ENCODE measurements at regions not wholly inside any gene's neighbourhood (a gene's known extent, or its start where the extent isn't known, plus 50 kb on each side); places are given as distances from the start of the nearest gene placed in this dataset.

DNA sequence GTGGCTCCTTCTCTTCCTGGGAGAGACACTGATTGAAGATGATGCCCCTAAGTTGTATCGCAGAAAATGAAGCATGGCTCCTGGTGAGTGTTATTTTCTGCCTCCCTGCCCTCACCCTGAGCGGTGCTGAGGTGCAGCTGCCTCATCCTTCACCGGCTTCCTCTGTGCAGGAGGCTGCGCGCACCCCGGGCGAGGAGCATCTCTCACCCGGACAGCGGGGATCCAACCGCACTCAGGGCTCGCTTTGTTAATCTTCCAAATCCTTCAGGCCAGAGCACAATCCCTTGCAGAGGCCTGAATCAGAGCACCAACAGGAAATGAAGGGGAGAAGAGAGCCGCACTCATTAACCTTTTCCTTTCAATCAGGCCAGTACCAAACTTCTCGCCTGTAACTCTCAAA, 910.3 kb downstream of the CCSER2 start:
- H3K36me3 ChIP-seq, result no peaks in the 10 kb centered on the region
- H3K27me3 ChIP-seq, result no peaks in the 10 kb centered on the region
- ATAC-seq, result no peak
- no peaks in the 10 kb centered on the region for H3K9me3 ChIP-seq
- H3K4me1 ChIP-seq, result no peaks in the 10 kb centered on the region
- no peak overlapping the region for H3K4me3 ChIP-seq
- TF ChIP-seq POLR2A (IDR thresholded peaks at IDR 0.05) (no peak), CTCF (IDR thresholded peaks at IDR 0.05 in 4 of 5, conservative IDR thresholded peaks at IDR 0.05 in 1 of 5) (no peak)
- no peak overlapping the region for H3K27ac ChIP-seq
- intact Hi-C loops (cut with DNase I; ENCODE audit: low total_unique reads) (no loop called here), in situ Hi-C loops (cut with MboI; ENCODE audit: low sequenced_read_pairs in 4 of 4) (no loop called here)
- no peak for DNase-seq

GRCh38 chr10:85250304-85250703, 921.9 kb downstream of the CCSER2 start:
- Histone ChIP-seq H3K36me3 (no peaks in the 10 kb centered on the region), H3K4me3 (no peak overlapping the region), H3K27ac (no peak overlapping the region), H3K27me3 (no peaks in the 10 kb centered on the region), H3K4me1 (no peaks in the 10 kb centered on the region), H3K9me3 (no peaks in the 10 kb centered on the region)
- TF ChIP-seq POLR2A (IDR thresholded peaks at IDR 0.05) (no peak), CTCF (IDR thresholded peaks at IDR 0.05 in 4 of 5, conservative IDR thresholded peaks at IDR 0.05 in 1 of 5) (no peak)
- intact Hi-C loops (cut with DNase I; ENCODE audit: low total_unique reads), result no loop called here
- in situ Hi-C loops (cut with MboI; ENCODE audit: low sequenced_read_pairs in 4 of 4), result no loop called here
- DNase-seq (no peak), ATAC-seq (no peak)

DNA sequence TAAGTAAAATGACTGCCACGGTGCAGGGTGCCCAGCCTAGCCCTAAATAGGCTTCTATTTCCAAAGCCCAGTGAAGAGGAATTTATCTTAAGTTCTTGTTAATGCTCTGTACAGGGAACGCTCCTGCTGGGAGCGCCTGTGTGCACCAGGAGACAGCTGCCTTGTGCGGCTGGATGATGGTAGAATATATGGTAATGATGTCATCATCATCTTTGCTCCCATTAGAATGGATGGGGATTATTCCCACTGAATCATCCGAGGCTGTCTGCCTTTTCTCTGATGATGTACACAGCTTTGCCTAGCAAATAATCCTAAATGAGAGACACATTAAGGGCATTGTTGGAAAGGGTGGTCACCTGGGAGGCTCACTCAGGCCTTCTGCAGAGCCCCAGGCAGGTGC, 928.1 kb downstream of the CCSER2 start:
- no peak for DNase-seq
- intact Hi-C loops (cut with DNase I; ENCODE audit: low total_unique reads), result no loop called here
- no peak for ATAC-seq
- Histone ChIP-seq H3K27ac (no peak overlapping the region), H3K4me1 (no peaks in the 10 kb centered on the region), H3K36me3 (no peaks in the 10 kb centered on the region), H3K4me3 (no peak overlapping the region), H3K9me3 (no peaks in the 10 kb centered on the region), H3K27me3 (no peaks in the 10 kb centered on the region)
- in situ Hi-C loops (cut with MboI; ENCODE audit: low sequenced_read_pairs in 4 of 4), result no loop called here
- no peak for TF ChIP-seq CTCF (IDR thresholded peaks at IDR 0.05 in 4 of 5, conservative IDR thresholded peaks at IDR 0.05 in 1 of 5)
- TF ChIP-seq POLR2A (IDR thresholded peaks at IDR 0.05), result no peak

DNA sequence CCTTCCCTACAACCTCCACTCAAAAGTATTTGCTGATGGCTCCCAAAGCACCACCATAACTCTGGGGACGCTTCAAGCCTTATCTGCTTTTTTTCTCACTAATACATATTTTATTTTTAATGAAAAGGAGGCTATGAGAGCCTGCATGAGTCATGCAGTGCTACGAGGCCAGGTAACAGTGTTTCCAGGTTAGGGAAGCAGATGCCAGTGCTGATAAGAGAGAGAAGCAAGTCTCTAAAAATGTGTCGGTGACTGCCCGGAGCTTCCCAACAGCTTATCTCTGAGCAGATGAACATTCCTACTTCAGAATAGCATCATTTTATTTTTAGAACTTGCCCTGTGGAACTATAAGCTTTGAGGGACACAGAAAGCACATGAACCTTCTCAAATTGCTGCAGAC, 931.5 kb downstream of the CCSER2 start:
- Histone ChIP-seq H3K4me3 (no peak overlapping the region), H3K9me3 (no peaks in the 10 kb centered on the region), H3K27me3 (no peaks in the 10 kb centered on the region), H3K27ac (no peak overlapping the region), H3K36me3 (no peaks in the 10 kb centered on the region), H3K4me1 (no peaks in the 10 kb centered on the region)
- no peak for TF ChIP-seq POLR2A (IDR thresholded peaks at IDR 0.05)
- no peak for TF ChIP-seq CTCF (IDR thresholded peaks at IDR 0.05 in 4 of 5, conservative IDR thresholded peaks at IDR 0.05 in 1 of 5)
- DNase-seq (no peak), ATAC-seq (no peak)
- intact Hi-C loops (cut with DNase I; ENCODE audit: low total_unique reads) (no loop called here), in situ Hi-C loops (cut with MboI; ENCODE audit: low sequenced_read_pairs in 4 of 4) (no loop called here)

GRCh38 chr10:85262992-85263391, 934.6 kb downstream of the CCSER2 start:
- no peaks in the 10 kb centered on the region for H3K4me1 ChIP-seq
- H3K27me3 ChIP-seq, result no peaks in the 10 kb centered on the region
- DNase-seq (no peak), ATAC-seq (no peak)
- intact Hi-C loops (cut with DNase I; ENCODE audit: low total_unique reads), result no loop called here
- H3K9me3 ChIP-seq, result no peaks in the 10 kb centered on the region
- H3K27ac ChIP-seq, result no peak overlapping the region
- in situ Hi-C loops (cut with MboI; ENCODE audit: low sequenced_read_pairs in 4 of 4), result no loop called here
- no peaks in the 10 kb centered on the region for H3K36me3 ChIP-seq
- no peak for TF ChIP-seq POLR2A (IDR thresholded peaks at IDR 0.05)
- TF ChIP-seq CTCF (IDR thresholded peaks at IDR 0.05 in 4 of 5, conservative IDR thresholded peaks at IDR 0.05 in 1 of 5), result no peak
- H3K4me3 ChIP-seq, result no peak overlapping the region
